Right lobe of liver (tissue), 4 donors: ENCODE measurements at regions not wholly inside any gene's neighbourhood (a gene's known extent, or its start where the extent isn't known, plus 50 kb on each side); places are given as distances from the start of the nearest gene placed in this dataset.

Experiments used
- POLR2A ChIP-seq: fragments of 450-650 bp; IDR thresholded peaks from one replicate; pipeline ENCODE4 v1.6.1; 2017; ENCODE audit warnings: antibody characterized with exemption, mild to moderate bottlenecking
- TF ChIP-seq, protein P1 (sequence below), 4 donors: fragments of 200-600 bp in 3 of 4; fragments of 450-650 bp in 1 of 4; IDR thresholded peaks; one replicate each; pipeline versions ENCODE4 v1.5.1 to v1.8.0; 2016 to 2022; ENCODE audit warnings: antibody characterized with exemption in 4 of 4, mild to moderate bottlenecking in 2 of 4
- donor health status: DM: no; HTN: no; CAD: no.
- donor health status: DM: no; HTN: no; CAD: no.
- donor health status: DM: no; HTN: yes; CAD: no.

DNA sequence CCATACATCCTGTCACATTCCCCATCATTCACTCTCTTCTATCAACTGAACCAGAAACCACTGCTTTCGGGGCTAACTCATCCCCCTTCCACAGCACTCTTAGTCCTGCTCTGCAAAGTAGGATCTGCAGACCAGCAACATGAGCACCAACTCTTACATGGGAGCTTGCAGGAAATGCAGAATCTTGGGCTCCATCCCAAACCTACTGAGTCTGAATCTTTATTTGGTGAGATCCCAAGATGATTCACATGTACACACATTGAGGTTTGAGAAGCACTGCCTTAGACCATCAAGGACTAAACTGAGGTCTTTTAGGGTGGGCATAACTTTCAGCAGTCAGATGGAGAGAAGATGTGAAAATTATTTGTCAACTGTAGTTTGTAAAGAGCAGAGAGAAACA, 235.6 kb upstream of the EPHA4 start:
- TF ChIP-seq, protein P1, sequence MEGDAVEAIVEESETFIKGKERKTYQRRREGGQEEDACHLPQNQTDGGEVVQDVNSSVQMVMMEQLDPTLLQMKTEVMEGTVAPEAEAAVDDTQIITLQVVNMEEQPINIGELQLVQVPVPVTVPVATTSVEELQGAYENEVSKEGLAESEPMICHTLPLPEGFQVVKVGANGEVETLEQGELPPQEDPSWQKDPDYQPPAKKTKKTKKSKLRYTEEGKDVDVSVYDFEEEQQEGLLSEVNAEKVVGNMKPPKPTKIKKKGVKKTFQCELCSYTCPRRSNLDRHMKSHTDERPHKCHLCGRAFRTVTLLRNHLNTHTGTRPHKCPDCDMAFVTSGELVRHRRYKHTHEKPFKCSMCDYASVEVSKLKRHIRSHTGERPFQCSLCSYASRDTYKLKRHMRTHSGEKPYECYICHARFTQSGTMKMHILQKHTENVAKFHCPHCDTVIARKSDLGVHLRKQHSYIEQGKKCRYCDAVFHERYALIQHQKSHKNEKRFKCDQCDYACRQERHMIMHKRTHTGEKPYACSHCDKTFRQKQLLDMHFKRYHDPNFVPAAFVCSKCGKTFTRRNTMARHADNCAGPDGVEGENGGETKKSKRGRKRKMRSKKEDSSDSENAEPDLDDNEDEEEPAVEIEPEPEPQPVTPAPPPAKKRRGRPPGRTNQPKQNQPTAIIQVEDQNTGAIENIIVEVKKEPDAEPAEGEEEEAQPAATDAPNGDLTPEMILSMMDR (IDR thresholded peaks at IDR 0.05): no peak
- TF ChIP-seq POLR2A: no peak
